Gastroesophageal sphincter (tissue), 4 donors: ENCODE measurements at regions not wholly inside any gene's neighbourhood (a gene's known extent, or its start where the extent isn't known, plus 50 kb on each side); places are given as distances from the start of the nearest gene placed in this dataset.
"Not testable (repeated sequence)": the region's sequence is repeated elsewhere in the genome, so short reads cannot be mapped to it uniquely, and the experiment has no call there.

Experiments used
- ATAC-seq: fragments of 150-250 bp; one replicate; pipeline ENCODE4 v1.9.1; 2016; ENCODE audit warnings: mild to moderate bottlenecking, moderate library complexity
- H3K27ac ChIP-seq, 4 donors: fragments of 200-600 bp; sonication (generic) in 3 of 4; 1 replicate in 3 of 4; 2 replicates in 1 of 4; pipeline ENCODE4 v1.5.1; 2016 to 2019
- H3K27me3 ChIP-seq: fragments of 200-600 bp; sonication (generic); one replicate; pipeline ENCODE4 v1.5.1; 2019
- H3K36me3 ChIP-seq, 2 donors: fragments of 200-600 bp; sonication (generic); one replicate each; pipeline ENCODE4 v1.5.1; 2019; ENCODE audit warnings: control low read depth in 1 of 2
- H3K4me1 ChIP-seq, 3 donors: fragments of 200-600 bp; sonication (generic); 1 replicate in 2 of 3; 2 replicates in 1 of 3; pipeline ENCODE4 v1.5.1; 2016 to 2019; ENCODE audit warnings: control low read depth in 2 of 3
- H3K4me3 ChIP-seq, 2 donors: fragments of 200-600 bp; sonication (generic); one replicate each; pipeline ENCODE4 v1.5.1; 2019; ENCODE audit warnings: mild to moderate bottlenecking in 1 of 2, moderate library complexity in 1 of 2
- H3K9me3 ChIP-seq, 3 donors: fragments of 200-600 bp; sonication (generic); one replicate each; pipeline ENCODE4 v1.5.1; 2017 to 2019; ENCODE audit warnings: control low read depth in 2 of 3
- EP300 ChIP-seq: sonication (generic); formaldehyde crosslinking; IDR thresholded peaks from one replicate; pipeline ENCODE4 v1.6.1; 2017; ENCODE audit warnings: antibody characterized with exemption, mild to moderate bottlenecking
- POLR2A ChIP-seq, 2 donors: fragments of 450-650 bp; IDR thresholded peaks; one replicate each; pipeline ENCODE4 v1.6.1; 2017; ENCODE audit warnings: antibody characterized with exemption in 2 of 2, mild to moderate bottlenecking in 2 of 2, moderate library complexity in 1 of 2
- POLR2AphosphoS5 ChIP-seq: sonication (generic); formaldehyde crosslinking; IDR thresholded peaks from one replicate; pipeline ENCODE4 v1.6.1; 2017; ENCODE audit warnings: antibody characterized with exemption
- WGBS, 2 donors: methylation state at CpG; one replicate each; pipeline ENCODE4 v1.1.5; 2018; ENCODE audit warnings: low coverage in 1 of 2; 5-methylcytosine and 5-hydroxymethylcytosine counted together
- TF ChIP-seq, protein P1 (sequence below), 4 experiments: fragments of 200-600 bp in 2 of 4; fragments of 450-650 bp in 2 of 4; sonication (generic) in 1 of 4; IDR thresholded peaks; one replicate each; pipeline ENCODE4 v1.5.1; 2017 to 2019; ENCODE audit warnings: antibody characterized with exemption in 4 of 4, mild to moderate bottlenecking in 2 of 4, moderate library complexity in 2 of 4

DNA sequence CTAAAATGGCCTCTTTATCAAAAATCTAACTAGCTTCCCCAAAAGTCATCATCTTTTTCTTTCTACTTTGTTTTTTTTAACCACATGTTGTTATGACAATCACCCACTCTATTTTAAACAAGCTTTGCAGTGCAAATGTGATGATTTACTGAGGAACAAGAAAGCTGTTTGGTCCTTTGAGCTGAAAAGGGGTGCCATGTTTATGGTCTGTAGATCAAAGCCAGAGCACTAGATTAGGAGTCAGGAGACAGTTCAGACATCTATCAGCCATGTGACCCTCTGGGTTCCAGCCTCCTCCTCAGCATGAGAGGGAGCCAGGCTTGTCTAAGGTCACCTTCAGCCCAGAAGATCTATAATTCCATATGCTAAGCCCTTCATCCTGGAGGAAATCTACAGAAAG, 65.9 kb downstream of the RPL22L1 start:
- TF ChIP-seq POLR2A (IDR thresholded peaks at IDR 0.05) (no peak), POLR2AphosphoS5 (no peak), EP300 (no peak)
- TF ChIP-seq, protein P1, sequence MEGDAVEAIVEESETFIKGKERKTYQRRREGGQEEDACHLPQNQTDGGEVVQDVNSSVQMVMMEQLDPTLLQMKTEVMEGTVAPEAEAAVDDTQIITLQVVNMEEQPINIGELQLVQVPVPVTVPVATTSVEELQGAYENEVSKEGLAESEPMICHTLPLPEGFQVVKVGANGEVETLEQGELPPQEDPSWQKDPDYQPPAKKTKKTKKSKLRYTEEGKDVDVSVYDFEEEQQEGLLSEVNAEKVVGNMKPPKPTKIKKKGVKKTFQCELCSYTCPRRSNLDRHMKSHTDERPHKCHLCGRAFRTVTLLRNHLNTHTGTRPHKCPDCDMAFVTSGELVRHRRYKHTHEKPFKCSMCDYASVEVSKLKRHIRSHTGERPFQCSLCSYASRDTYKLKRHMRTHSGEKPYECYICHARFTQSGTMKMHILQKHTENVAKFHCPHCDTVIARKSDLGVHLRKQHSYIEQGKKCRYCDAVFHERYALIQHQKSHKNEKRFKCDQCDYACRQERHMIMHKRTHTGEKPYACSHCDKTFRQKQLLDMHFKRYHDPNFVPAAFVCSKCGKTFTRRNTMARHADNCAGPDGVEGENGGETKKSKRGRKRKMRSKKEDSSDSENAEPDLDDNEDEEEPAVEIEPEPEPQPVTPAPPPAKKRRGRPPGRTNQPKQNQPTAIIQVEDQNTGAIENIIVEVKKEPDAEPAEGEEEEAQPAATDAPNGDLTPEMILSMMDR (IDR thresholded peaks at IDR 0.05), result no peak
- ATAC-seq, result no peak
- Histone ChIP-seq H3K36me3 (no peaks in the 10 kb centered on the region), H3K4me3 (no peak overlapping the region), H3K9me3 (no peaks in the 10 kb centered on the region), H3K27me3 (peaks cover 3% of the 10 kb centered on the region), H3K27ac (no peak overlapping the region), H3K4me1 (no peaks in the 10 kb centered on the region)

- TF ChIP-seq POLR2AphosphoS5, result peak; percentile 9
- no peak for TF ChIP-seq POLR2A (IDR thresholded peaks at IDR 0.05)
- no peaks in the 10 kb centered on the region for H3K9me3 ChIP-seq
- H3K4me3 ChIP-seq, result no peak overlapping the region
- H3K4me1 ChIP-seq, result no peaks in the 10 kb centered on the region
- ATAC-seq, result peak; percentile 75
- H3K27ac ChIP-seq, result peak overlapping the region in 2 of 4 donors; percentile 22 to 29
- no peaks in the 10 kb centered on the region for H3K36me3 ChIP-seq
- peaks cover 3% of the 10 kb centered on the region for H3K27me3 ChIP-seq
- 22 to 40% methylated on average over 3 to 7 of the region's 7 CpGs for WGBS, 2 donors
Measured at GRCh38 chr3:170802164-170803151, 67.5 kb downstream of the RPL22L1 start.

DNA sequence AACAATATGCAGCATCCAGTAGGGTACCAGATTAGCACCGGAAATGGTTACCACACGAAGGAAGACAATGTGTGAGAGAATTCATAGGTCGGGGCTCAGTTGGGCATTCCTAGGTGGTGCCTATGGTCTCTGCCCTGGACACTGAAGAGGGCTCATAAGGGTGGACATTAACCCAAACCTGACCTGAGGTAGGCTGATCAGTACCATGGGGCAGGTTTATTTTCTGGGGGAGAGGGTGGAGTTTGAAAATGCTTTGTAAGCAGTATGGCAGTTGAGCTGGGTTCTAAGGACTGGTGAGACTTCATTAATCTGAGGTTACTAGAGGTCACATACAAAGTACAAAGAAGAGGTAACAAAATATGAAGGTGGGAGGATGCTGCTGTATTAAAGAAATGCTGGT, 68.4 kb downstream of the RPL22L1 start:
- H3K4me1 ChIP-seq, result no peaks in the 10 kb centered on the region
- WGBS, 2 donors, result 83 to 100% methylated on average over 3 of the region's 3 CpGs
- H3K9me3 ChIP-seq, result no peaks in the 10 kb centered on the region
- no peaks in the 10 kb centered on the region for H3K36me3 ChIP-seq
- ATAC-seq, result no peak
- TF ChIP-seq POLR2AphosphoS5, result no peak
- TF ChIP-seq, protein P1 (IDR thresholded peaks at IDR 0.05), result no peak
- TF ChIP-seq EP300, result no peak
- TF ChIP-seq POLR2A (IDR thresholded peaks at IDR 0.05), result no peak
- H3K4me3 ChIP-seq, result no peak overlapping the region
- H3K27ac ChIP-seq, result no peak overlapping the region
- H3K27me3 ChIP-seq, result peaks cover 3% of the 10 kb centered on the region

GRCh38 chr3:170800275-170800674, 69.7 kb downstream of the RPL22L1 start:
- not testable (repeated sequence) for H3K27ac ChIP-seq, H3K4me1 ChIP-seq, H3K9me3 ChIP-seq, H3K36me3 ChIP-seq, H3K27me3 ChIP-seq, ATAC-seq, H3K4me3 ChIP-seq
- 93 to 96% methylated on average over 3 to 4 of the region's 4 CpGs for WGBS, 2 donors

- WGBS, 2 donors, result 69 to 72% methylated on average over 2 of the region's 2 CpGs
- no peak overlapping the region for H3K4me3 ChIP-seq
- no peaks in the 10 kb centered on the region for H3K9me3 ChIP-seq
- H3K4me1 ChIP-seq, result no peaks in the 10 kb centered on the region
- no peak overlapping the region for H3K27ac ChIP-seq
- H3K27me3 ChIP-seq, result peaks cover 3% of the 10 kb centered on the region
- no peak for TF ChIP-seq POLR2A (IDR thresholded peaks at IDR 0.05)
- no peak for TF ChIP-seq EP300
- TF ChIP-seq, protein P1 (IDR thresholded peaks at IDR 0.05), result no peak
- TF ChIP-seq POLR2AphosphoS5, result no peak
- H3K36me3 ChIP-seq, result no peaks in the 10 kb centered on the region
- ATAC-seq, result no peak
Measured at GRCh38 chr3:170799009-170799408, 71.0 kb downstream of the RPL22L1 start.

DNA sequence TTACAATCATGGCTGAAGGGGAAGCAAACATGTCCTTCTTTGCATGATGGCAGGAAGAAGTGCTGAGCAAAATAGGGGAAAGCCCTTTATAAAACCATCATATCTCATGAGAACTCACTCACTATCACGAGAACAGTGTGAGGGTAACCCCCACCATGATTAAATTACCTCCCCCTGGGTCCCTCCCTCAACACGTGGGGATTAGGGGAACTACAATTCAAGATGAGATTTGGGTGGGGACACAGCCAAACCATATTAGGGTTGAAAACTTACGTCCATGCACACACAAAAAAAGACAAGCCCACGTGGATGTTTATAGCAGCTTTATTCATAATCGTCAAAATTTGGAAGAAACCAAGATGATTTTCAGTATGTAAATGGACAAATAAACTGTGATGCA, 72.3 kb downstream of the RPL22L1 start:
- Histone ChIP-seq H3K4me3 (no peak overlapping the region), H3K27ac (no peak overlapping the region), H3K27me3 (no peaks in the 10 kb centered on the region), H3K4me1 (no peaks in the 10 kb centered on the region), H3K36me3 (no peaks in the 10 kb centered on the region), H3K9me3 (no peaks in the 10 kb centered on the region)
- TF ChIP-seq POLR2A (IDR thresholded peaks at IDR 0.05) (no peak), EP300 (no peak), POLR2AphosphoS5 (no peak)
- TF ChIP-seq, protein P1 (IDR thresholded peaks at IDR 0.05), result no peak
- ATAC-seq, result no peak
- WGBS, 2 donors, result 61 to 71% methylated on average over 1 to 5 of the region's 5 CpGs
